GM11168 (cell line): ENCODE measurements at regions not wholly inside any gene's neighbourhood (a gene's known extent, or its start where the extent isn't known, plus 50 kb on each side); places are given as distances from the start of the nearest gene placed in this dataset.
"Not testable (repeated sequence)": the region's sequence is repeated elsewhere in the genome, so short reads cannot be mapped to it uniquely, and the experiment has no call there.

ENCODE experiments used
- in situ Hi-C: fragments of 300-500 bp; cut with MboI; formaldehyde crosslinking; loops from one replicate; pipeline ENCODE4 v1.12.0; 2022; ENCODE audit warnings: low sequenced_read_pairs; ENCODE audit not compliant: unreplicated experiment

DNA sequence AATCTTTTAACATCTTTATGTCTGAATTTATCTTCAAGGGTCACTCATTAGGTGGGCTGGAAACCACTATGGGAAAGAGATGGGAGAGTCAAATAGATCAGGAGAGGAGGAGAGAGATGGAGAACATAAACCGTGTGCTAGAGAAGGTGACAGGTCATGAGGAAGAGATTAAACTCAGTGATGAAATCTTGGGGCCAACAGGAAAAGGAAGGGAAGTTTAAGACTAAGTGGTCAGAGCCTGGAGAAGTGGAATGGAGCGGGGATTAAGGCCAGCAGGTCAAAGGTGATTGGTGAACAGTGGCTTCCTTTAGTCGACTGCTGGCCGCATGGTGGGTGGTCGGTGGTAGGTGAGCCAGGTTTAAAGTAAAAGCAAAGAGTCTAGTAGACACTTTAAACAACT lies 169.3 kb upstream of the IVNS1ABP start:
- in situ Hi-C loops, result no loop called here

DNA sequence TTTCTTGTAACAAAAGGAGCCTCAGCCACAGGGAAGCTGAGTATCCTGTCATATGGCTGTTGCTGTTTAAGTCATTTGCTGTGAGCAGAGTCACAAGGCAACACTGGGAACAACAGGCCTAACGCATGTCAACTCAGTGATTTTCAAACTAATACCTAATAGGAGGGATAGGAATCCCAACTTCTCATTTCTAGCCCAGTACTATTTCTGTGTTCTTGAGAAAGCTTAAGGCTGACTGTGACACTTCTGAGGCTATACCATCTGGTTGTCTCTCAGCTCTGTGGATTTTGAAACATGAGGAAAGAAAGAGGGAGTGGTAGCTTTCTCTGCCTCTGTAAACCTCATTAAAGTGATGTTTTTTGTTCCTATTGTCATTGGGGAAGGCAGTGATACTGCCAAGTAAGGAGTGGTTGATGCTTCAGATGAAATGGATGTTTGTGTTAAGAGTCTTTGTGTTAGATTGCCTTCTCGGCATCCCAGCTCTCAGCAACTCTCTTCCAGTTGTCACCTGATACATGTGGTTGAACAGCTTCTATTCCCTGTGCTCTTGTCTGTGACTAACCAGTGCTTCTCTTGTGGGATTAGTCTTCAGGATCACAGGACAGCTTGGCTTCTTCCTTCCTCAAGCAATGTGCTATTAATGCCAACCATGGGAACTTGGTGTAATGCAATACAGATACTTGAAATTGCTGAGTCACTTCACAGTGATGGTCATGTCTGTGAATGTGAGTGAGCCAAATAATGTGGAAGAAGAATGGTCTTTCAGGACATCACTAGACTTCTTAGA lies 166.8 kb upstream of the IVNS1ABP start:
- in situ Hi-C loops, result no loop called here

DNA sequence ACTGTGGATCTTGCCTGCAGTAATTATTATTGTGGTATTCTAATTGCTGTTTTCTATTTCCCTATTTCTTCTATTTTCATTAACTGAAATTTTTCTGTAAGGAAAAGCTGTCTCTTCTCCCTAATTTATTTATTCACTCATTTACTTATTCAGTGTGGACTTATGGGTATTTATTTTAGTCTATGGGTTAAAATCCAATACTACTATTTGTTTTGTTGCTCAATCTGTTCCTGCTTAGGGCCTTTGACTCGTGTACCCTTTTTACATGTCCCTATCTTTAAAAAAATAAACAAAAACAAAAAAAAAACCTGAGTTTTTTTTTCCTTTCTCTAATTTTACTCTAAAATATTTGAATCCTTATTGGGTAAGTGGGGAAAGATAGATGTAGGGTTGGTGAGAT lies 166.2 kb upstream of the IVNS1ABP start:
- in situ Hi-C loops, result no loop called here

DNA sequence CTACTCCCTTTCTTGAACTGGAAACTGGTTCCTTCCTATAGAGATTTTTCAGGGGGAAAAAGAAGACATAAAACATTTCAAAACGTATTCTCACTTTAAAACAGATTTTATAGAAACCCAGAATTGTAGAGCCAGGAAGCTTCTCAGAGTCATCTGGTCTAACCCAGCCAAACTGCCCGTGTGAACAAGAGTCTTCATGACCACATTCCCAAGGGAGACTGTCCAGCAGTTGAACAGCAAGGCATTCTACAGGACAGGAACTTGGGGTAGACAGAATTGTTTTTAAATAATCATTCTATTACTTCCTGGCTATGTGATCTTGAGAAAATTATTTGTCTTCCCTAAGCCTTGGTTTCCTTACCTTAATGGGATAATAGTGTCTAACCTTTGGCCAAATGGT lies 163.5 kb upstream of the IVNS1ABP start:
- in situ Hi-C loops, result no loop called here

DNA sequence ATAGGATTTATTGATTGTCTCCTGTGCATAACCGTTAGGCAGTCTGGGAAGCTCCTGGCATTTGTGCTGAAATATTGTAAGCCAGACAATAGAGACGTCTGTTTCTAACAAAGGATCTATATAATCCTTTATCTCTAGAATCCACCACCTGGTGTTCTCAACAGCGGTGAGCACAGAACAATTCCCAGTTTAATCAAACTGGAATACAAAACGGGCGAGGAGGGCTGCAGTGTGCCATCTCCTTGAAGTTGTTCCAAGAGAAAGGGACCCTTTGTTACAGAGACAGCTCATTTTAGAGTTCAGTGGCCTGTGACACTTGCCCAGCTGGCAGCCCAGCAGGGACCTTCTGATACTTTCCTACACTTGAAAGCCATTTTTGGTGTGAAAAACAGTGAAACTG lies 162.8 kb upstream of the IVNS1ABP start:
- in situ Hi-C loops, result no loop called here

DNA sequence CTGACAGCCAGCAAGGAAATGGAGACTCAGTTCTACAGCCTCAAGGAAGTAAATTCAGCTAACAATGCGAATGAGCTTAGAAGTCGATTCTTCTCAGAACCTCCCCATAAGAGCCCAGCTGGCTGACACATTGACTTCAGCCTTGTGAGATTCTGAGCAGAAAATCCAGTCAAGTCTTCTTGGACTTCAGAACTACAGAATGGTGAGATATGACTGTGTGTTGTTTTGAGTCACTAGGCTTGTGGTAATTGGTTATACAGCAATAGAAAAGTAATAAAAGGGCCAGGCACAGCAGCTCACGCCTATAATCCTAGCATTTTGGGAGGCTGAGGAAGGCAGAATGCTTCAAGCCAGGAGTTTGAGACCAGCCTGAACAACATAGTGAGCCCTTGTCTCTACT lies 161.8 kb upstream of the IVNS1ABP start:
- in situ Hi-C loops, result no loop called here

DNA sequence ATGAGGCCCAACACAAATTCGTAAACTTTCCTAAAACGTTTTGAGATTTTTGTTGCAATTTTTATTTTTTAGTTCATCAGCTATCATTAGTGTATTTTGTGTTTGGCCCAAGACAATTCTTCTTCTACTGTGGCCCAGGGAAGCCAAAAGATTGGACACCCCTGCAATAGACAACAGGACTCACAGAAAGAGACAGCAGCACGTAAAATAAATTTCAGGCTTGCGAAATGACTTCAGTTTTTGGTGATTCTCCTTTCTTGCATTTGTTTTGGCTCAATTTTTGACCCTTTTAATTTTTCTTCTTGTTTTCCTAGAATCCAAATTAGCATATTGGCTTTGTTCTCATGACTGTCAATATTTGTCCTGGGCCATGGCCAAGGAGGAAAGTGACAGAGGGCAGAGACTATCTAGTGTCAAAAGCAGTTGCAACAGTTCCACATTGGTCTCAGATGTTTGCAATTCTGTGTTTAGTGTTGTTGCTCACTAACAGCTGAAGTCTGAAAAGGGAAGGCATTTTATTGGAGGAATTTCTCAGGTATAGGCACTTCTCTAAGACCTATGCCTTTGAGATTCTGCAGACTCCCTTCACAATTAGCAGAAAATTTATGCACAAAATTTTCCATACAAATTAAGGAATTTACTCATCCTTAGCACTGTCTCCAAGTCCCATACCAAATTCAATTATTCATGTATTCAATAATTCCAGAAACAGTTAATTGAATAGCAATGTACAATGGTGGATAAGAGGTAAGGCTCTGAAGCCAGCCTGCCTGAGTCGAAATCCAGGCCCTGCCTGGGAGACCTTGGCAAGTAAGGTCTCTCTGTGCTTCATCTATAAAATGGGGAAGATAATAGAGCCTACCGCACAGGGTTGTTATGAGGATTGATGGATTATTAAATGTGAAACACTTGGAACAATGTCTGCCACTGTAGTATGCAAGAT lies 160.9 kb upstream of the IVNS1ABP start:
- in situ Hi-C loops, result no loop called here

DNA sequence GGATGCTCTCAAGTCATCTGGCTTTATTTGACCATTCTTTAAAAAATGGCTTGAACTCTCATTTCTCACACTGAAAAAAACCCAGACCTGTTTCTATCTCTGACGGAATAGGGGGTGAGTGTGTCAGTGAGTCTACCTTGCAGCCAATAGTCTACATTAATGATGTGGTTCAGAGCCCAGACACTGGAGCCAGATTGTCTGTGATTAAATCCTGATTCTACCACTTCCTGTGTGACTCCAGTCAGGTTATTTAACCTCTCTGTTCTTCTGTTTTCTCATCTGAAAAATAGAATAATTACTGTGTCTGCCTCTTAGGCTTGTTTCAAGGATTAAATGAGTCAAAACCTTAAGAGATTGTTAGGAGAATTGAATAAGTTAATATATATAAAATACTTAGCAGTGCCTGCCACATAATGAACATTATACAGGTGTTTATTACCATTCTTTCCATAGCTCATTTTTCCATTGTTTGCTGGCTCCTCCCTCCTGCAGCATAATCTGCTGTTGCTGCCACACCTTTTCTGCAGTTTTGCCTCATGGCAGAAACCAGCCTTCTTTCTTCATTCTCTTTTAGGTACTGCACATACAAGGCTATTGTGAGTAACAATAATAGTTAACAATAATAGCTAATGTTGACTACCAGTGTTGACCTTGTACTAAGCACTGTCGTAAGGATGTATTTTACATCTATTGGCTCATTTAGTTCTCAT lies 157.6 kb upstream of the IVNS1ABP start:
- in situ Hi-C loops, result no loop called here

DNA sequence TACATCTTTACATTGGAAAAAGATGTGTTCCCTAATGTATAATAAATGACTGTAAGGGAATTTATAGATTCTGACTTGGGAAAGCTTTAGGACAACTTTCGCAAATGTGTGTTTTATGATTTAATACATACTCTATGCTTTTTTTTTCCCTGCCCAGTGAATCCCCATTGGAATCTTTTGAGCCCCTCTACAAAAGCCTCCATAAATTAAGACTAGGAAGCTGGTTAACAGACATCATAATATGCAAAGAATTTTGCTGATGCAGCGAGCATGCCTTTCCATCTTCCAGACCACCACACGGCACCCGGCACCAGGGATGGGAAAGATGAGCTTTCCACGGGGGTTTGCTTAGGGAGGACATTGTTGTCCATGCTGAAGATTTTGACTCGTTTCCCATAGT lies 156.1 kb upstream of the IVNS1ABP start:
- in situ Hi-C loops, result no loop called here

DNA sequence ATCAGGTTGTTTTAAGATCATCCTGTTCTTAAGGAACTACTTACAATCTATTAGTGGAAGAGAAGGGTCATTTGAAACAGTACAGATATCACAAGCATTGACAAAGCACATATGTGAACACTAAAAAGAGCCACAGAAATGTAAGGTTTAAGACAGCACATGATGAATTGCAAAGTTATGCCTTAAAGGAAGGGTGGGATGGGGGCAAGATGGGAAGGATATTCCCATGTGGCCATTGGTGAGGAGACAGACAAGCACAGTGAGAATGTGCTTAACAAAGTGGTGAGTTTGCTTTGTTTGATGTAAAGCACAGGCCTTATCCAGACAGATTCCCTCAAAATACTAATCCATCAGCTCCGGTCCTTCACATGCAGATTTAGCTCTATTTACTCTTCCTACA lies 151.6 kb upstream of the IVNS1ABP start:
- in situ Hi-C loops, result no loop called here

DNA sequence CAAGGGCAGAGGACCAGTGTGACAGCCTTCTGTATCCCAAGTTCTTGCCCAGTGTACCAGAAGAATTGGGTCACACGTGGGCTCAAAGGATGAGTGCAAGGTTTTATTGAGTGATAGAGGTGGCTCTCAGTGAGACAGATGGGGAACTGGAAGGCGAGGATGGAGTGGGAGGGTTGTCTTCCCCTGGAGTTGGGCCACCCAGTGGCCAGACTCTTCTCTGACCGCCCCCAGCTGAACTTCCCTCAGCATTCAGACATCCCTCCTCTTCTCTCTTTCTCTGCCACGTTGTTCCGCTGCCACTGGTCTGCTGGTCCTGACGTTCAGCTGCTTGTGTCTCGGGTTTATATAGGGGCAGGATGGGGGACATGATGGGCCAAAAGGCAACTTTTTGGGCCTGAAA lies 150.1 kb upstream of the IVNS1ABP start:
- in situ Hi-C loops, result no loop called here

DNA sequence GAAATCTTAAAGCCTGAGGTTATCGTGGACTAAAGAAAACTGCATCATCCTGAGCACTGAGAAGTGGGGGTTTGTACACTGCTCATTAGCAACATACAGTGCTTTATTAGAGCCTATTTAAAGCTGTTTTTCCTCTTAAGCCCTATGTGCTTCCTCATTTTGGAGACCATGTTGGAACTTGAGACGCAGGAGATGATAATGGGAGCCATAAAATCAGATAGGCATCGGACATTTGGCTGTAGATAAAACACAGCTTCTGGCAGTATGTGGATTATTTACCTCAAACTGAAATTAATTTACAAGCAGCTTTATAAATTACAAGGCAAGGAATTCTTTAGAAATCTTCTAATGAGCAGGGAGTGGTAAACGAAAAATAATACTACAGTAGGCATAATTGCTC lies 147.7 kb upstream of the IVNS1ABP start:
- in situ Hi-C loops, result no loop called here

DNA sequence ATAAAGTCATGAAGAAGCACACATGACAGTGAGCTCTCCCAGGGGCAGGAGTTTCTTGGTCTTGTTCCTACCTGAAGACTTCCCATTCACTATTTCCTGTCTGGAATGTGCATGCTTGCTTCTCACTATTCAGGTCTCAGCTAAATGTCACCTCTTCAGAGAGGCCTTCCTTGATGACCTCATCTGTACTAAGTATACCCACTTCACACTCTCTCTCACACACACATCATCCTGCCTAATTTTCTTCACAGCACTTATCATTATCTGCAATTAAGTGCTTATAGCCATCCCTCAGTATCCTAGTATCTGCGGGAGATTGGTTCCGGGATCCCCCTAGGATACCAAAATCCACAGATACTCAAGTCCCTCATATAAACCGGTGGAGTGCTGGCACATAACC lies 146.4 kb upstream of the IVNS1ABP start:
- in situ Hi-C loops, result no loop called here

DNA sequence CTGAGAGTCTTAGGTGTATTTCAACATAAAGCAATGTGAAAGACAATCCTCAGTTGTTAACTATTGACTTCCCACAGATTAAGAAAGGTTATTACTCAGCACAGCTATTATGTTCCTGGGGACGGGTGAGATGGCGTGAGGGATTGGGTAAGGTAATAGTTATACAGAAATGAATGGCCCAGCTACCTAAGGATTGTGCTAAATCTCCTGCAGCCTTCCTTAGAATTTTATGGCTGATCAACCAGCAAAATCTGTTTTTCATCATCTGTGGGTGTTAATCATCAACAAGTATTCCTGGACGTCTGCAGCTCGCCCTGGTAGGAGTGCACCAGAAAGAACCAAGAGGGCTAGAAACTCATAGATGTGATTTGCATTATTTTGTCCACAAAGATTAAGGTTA lies 146.0 kb upstream of the IVNS1ABP start:
- in situ Hi-C loops, result no loop called here

DNA sequence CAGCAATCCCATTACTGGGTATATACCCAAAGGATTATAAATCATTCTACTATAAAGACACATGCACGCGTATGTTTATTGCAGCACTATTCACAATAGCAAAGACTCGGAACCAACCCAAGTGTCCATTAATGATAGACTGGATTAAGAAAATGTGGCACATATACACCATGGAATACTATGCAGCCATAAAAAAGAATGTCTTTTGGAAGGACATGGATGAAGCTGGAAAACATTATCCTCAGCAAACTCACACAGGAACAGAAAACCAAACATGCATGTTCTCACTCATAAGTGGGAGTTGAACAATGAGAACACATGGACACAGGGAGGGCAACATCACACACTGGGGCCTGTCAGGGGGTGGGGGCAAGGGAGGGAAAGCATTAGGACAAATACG lies 143.7 kb upstream of the IVNS1ABP start:
- in situ Hi-C loops, result not testable (repeated sequence)

DNA sequence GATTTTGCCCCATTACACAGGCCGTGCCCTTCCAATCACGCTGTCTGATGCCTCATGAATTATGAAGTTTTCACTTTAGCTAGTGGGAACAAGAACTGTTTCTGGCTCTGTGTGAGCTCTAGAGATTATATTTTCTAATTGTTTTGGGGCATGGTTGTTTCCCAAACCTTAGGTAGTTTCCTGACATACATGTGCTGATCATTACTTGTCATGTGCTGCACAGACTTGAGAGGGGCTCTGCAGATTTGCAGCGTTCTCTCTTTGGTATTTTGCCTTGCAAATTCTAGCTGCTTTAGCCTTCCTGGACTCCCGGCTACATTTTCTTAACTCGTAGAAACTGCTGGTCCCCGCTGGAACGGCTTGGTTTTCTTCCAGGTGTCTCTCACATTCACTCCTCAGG lies 142.1 kb upstream of the IVNS1ABP start:
- in situ Hi-C loops, result no loop called here

DNA sequence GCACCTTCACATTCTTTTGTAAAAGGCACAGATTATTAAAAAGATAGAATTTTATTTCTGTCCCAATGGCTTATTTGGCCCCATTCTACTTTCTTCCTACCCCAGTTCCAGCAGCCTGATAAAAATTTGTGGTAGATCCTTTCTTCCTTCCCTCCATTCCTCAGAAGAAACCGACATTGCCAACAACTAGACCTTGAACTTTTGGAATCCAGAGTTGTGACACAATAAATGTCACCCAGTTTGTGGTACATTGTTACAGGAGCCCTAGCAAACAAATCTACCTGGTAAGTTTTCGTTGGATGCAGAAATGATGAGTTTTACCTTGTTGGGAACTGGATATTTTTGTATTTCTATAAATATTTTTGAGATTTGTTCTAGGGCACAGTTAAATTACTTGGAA lies 141.6 kb upstream of the IVNS1ABP start:
- in situ Hi-C loops, result no loop called here

DNA sequence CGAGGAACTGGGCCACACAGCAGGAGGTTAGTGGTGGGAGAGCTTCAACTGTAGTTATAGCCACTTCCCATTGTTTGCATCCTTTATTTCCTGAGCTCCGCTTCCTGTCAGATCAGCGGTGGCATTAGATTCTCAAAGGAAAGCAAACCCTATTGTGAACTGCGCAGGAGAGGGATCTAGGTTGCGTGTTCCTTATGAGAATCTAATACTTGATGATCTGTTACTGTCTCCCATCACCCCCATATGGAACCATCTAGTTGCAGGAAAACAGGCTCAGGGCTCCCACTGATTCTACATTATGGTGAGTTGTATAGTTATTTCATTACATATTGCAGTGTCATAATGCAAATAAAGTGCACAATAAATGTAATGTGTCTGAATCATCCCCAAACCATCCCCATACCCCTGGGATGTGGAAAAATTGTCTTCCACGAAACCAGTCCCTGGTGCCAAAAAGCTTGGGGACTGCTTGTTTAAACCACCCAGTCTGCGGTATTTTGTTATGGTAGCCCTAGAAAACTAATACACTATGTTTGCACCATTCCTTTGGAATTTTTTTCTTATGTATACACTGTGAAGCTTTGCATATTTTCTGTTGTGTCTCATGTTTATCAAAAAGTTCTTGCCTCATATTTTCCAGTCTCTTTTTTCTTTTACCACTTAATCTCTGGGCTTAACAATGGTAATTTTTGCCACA lies 136.6 kb upstream of the IVNS1ABP start:
- in situ Hi-C loops, result no loop called here

DNA sequence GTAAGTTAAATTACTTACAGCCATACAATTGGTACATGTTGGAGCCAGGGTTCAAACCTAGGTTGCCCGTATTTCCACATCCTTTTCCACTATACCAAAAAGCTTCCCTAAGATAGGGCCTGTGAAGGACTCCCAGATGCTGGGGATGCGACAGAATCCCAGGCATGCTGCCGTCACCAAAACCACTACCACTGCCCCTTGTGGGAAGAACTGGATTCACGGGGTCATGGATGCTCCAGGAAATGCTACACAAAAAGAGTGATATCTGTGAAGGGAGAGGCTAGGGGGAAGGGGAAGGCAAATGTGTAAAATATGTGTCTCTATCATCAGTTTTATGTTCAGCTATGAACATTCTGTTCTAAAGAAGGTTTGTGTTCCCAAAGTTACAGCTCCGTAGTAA lies 133.9 kb upstream of the IVNS1ABP start:
- in situ Hi-C loops, result no loop called here

DNA sequence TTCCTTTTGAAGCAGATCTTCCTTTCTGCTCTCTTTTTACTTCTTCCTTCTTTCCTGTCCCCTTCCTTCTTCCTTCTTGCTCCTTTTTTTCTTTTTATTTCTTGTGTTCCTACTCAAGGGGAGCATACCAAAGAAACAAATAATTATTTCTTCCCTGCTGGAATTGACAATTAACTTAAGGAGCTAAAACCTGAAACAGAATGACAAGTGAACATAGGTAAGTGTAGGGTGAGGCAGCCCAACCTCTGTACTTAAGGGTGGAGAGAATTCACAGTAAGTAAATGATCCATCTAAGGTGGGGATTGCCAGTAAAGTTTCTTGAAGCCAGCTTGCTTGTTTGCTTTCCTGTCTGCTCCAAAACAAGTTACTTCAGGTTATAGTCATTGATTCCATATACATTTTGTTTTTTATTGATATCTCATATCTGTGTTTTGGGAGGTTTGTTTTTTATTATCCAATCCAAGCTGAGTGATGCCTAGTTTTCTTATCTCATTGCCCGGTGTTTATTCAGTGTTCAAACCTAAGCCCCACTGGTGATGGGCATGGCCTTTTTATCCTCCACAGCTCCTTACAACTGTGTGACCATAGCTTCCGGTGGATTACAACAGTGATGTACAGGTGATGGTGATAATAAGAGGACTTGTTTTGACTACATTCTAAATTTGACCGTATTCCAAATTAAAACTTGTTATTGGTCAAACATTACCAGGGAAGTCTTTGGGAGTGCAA lies 133.2 kb upstream of the IVNS1ABP start:
- in situ Hi-C loops, result no loop called here
